ENCODE measurements at regions not wholly inside any gene's neighbourhood (a gene's known extent, or its start where the extent isn't known, plus 50 kb on each side); places are given as distances from the start of the nearest gene placed in this dataset.

GRCh38 chr2:176826984-176827668 lies 385.5 kb upstream of the HNRNPA3 start:
- TF ChIP-seq CTCF (conservative IDR thresholded peaks at IDR 0.05; ENCODE audit: low read length), result no peak
- no peak for TF ChIP-seq EZH2phosphoT487 (IDR thresholded peaks at IDR 0.05; ENCODE audit: borderline replicate concordance, low read depth, low read length)
